Large intestine (tissue), 3 donors: ENCODE measurements at regions not wholly inside any gene's neighbourhood (a gene's known extent, or its start where the extent isn't known, plus 50 kb on each side); places are given as distances from the start of the nearest gene placed in this dataset.

ENCODE experiments used
- DNase-seq, 2 donors: peaks; one replicate each; pipeline versions ENCODE4 v3.0.0 to v3.0.0-alpha.2; 2013
- H3K27ac ChIP-seq: one replicate; pipeline ENCODE4 v1.5.1; 2013; ENCODE audit warnings: low read length
- H3K27me3 ChIP-seq: 2 replicates; pipeline ENCODE4 v1.6.1; 2013; ENCODE audit warnings: low read length; ENCODE audit not compliant: control insufficient read depth, insufficient read depth
- H3K36me3 ChIP-seq: 2 replicates; pipeline ENCODE4 v1.6.1; 2013; ENCODE audit warnings: low read length; ENCODE audit not compliant: control insufficient read depth, insufficient read depth
- H3K4me1 ChIP-seq: one replicate; pipeline ENCODE4 v1.6.1; 2013; ENCODE audit warnings: low read length; ENCODE audit not compliant: control insufficient read depth, insufficient read depth
- H3K4me3 ChIP-seq: one replicate; pipeline ENCODE4 v1.5.1; 2013; ENCODE audit warnings: low read length
- H3K9me3 ChIP-seq: one replicate; pipeline ENCODE4 v1.6.1; 2013; ENCODE audit warnings: mild to moderate bottlenecking, low read depth, low read length, moderate library complexity; ENCODE audit not compliant: control insufficient read depth
- WGBS: methylation state at CpG from one replicate; pipeline ENCODE4 v1.1.5; 2013; ENCODE audit warnings: low lambda C conversion rate; ENCODE audit not compliant: insufficient coverage; 5-methylcytosine and 5-hydroxymethylcytosine counted together

GRCh38 chr4:106869551-106869950 lies 166.6 kb downstream of the DKK2 start:
- Histone ChIP-seq H3K27me3 (no peaks in the 10 kb centered on the region), H3K9me3 (no peaks in the 10 kb centered on the region), H3K36me3 (no peaks in the 10 kb centered on the region), H3K4me1 (no peaks in the 10 kb centered on the region), H3K4me3 (no peak overlapping the region), H3K27ac (no peak overlapping the region)
- no peak for DNase-seq
- no CpG with 5 or more reads among the region's 1 CpG for WGBS

DNA sequence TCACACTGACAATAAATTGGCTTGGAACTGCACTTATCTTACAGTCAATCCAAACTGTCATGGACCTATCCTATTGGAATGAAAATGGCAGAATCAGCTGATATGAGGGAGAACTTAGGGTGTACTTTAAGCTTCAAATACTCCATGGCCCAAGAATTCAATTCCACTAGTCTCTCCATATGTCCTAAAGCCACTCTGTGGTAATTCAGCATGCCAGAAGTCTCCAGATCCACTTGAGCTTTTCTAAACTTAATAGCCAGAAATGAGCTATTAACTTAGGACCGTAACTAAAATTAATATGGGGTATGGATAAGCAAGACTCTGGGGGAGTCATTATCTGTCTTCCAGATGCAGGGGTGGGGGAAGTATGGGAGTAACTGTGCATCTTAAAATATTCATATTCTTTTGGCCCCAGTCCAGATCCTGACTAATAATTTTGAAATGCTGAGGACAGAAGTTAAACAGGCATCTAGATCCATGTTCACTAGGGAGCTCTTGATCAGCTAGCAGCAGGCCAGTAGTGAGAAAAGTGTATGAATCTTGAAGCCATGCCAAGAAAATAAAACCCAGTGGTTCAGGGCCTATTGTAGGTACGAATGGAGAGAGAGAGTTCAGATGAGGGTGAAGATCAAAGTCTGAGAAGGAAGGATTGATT lies 167.6 kb downstream of the DKK2 start:
- DNase-seq: peak in 1 of 2 donors; percentile 6
- H3K27me3 ChIP-seq: no peaks in the 10 kb centered on the region
- 17% methylated on average over 1 of the region's 2 CpGs for whole genome bisulfite sequencing
- H3K9me3 ChIP-seq: no peaks in the 10 kb centered on the region
- H3K27ac ChIP-seq: no peak overlapping the region
- no peaks in the 10 kb centered on the region for H3K4me1 ChIP-seq
- no peaks in the 10 kb centered on the region for H3K36me3 ChIP-seq
- H3K4me3 ChIP-seq: no peak overlapping the region

DNA sequence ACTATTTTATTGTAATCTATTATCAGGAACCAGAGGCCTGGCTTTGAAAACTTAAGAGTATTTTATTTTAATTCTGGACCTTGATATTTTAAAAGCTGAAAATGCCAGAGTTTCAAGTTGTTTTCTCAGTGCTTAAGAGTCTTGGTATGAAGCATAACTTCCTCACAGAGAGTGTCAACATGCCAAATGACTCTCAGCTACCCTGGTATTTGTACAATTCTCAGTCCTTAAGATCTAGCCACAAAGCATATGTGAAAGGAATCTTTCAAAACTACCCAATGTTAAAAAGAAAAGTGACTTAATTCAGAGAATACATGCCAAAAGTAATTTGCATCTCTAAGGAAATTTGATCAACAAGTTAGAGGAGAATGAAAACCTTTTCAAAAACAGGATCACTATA lies 171.9 kb downstream of the DKK2 start:
- no peaks in the 10 kb centered on the region for H3K27me3 ChIP-seq
- DNase-seq: no peak
- no peak overlapping the region for H3K27ac ChIP-seq

DNA sequence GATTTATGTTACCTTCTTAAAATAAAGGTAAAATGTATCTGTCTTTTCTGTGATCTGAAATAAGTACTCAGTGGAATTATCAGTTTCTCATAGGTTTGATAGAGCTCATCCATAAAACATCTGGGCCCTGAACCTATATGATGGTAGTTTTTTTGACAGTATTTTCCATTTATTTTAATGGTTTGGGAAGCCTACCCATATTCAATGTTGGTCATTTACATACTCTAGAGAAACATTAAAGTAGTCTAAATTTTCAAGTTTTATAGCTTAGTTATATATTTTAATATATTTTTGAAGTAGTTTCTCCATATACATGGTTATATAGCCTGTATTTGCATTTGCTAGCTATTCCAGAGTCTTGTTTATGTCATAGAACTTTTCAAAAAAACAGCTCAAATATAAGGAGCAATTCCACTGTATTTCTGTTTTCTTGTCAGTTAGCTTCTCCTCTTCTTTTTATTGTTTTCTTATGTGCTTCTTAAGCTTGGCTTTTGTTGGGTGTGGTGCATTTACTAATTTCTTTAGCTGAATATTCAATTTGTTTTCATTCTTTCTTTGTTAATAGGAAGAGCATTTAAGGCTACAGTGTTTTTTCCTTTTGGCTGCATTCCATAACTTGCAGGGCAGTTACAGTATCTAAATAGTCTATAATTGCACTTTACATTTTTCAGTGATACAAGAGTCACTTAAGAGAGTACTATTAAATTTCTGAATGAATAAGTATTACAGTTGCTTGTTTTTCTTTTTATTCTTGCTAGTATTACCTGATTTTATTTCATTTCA lies 181.4 kb downstream of the DKK2 start:
- no peak overlapping the region for H3K4me3 ChIP-seq
- no peak overlapping the region for H3K27ac ChIP-seq
- no peak for DNase-seq
- H3K9me3 ChIP-seq: no peaks in the 10 kb centered on the region
- H3K27me3 ChIP-seq: no peaks in the 10 kb centered on the region
- H3K36me3 ChIP-seq: no peaks in the 10 kb centered on the region
- no peaks in the 10 kb centered on the region for H3K4me1 ChIP-seq

More for the DNA sequence above, 171.9 kb downstream of the DKK2 start:
- no peaks in the 10 kb centered on the region for H3K9me3 ChIP-seq
- no peak overlapping the region for H3K4me3 ChIP-seq
- H3K36me3 ChIP-seq: no peaks in the 10 kb centered on the region
- no peaks in the 10 kb centered on the region for H3K4me1 ChIP-seq

DNA sequence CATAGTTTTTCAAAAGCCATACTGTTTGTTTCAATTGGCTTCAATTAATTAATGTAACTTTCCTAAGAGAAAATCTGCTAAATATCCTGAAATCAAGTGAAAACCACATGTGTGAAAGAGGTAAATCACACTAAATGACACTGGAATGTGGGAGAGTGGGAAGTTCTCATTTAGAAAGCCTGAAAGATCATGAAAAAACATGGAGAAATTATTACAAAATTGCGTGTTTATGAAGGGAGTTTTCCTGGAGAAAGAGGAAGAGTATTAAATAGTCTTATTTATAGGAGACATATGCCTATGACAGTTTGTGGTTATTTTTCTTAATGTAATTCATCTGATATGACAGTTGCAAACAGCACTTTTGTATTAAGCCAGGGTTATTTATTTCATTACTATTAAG lies 183.7 kb downstream of the DKK2 start:
- Histone ChIP-seq H3K36me3 (no peaks in the 10 kb centered on the region), H3K27ac (no peak overlapping the region), H3K9me3 (no peaks in the 10 kb centered on the region), H3K27me3 (no peaks in the 10 kb centered on the region), H3K4me3 (no peak overlapping the region), H3K4me1 (no peaks in the 10 kb centered on the region)
- WGBS: no CpG with 5 or more reads among the region's 1 CpG
- no peak for DNase-seq

GRCh38 chr4:106851726-106852125 lies 184.4 kb downstream of the DKK2 start:
- Histone ChIP-seq H3K4me1 (no peaks in the 10 kb centered on the region), H3K36me3 (no peaks in the 10 kb centered on the region), H3K9me3 (no peaks in the 10 kb centered on the region), H3K27me3 (no peaks in the 10 kb centered on the region), H3K27ac (no peak overlapping the region), H3K4me3 (no peak overlapping the region)
- 83% methylated on average over 1 of the region's 1 CpG for WGBS
- no peak for DNase-seq

DNA sequence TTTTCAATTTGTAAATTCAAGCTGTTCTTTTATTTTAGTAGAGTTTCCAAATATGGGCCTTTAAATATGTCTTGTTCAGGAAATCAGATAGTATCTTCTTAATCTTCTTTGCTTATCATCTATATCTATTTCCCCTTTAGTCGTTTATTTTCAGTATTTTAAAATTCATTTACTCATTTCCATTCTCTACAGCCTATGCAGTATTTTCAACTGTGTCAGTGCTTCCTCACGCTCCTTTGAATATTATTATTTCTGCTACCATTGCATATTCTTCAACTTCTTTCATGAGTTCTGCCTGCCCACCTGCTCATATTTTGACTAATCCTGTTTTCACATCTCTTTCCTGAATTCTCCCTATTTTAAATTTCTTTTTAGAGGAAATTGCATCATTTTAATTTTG lies 185.4 kb downstream of the DKK2 start:
- DNase-seq: no peak
- Histone ChIP-seq H3K4me1 (no peaks in the 10 kb centered on the region), H3K9me3 (no peaks in the 10 kb centered on the region), H3K4me3 (no peak overlapping the region), H3K27me3 (no peaks in the 10 kb centered on the region), H3K36me3 (no peaks in the 10 kb centered on the region), H3K27ac (no peak overlapping the region)
- 86% methylated on average over 2 of the region's 2 CpGs for WGBS

DNA sequence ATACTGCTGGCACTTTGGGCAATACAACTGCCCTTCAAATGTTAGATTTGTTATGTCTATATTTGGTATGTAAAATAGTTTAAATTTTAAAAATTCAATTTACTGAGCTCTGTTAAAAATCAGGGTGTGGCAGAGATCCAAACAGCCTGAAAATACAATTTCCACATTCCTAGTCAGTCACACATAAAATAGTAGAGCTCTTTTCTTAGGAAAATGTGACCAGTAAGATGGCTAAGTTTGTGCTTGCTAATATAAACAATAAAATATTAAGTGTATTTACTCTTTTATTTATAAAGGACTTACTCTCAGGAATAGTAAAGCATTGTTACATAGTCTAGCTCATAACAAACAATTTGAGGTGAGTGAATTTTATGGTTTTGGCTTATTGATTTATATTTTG lies 200.2 kb downstream of the DKK2 start:
- Histone ChIP-seq H3K27ac (no peak overlapping the region), H3K9me3 (peaks cover 3% of the 10 kb centered on the region), H3K4me1 (no peaks in the 10 kb centered on the region), H3K36me3 (no peaks in the 10 kb centered on the region), H3K27me3 (no peaks in the 10 kb centered on the region), H3K4me3 (no peak overlapping the region)
- DNase-seq: no peak

DNA sequence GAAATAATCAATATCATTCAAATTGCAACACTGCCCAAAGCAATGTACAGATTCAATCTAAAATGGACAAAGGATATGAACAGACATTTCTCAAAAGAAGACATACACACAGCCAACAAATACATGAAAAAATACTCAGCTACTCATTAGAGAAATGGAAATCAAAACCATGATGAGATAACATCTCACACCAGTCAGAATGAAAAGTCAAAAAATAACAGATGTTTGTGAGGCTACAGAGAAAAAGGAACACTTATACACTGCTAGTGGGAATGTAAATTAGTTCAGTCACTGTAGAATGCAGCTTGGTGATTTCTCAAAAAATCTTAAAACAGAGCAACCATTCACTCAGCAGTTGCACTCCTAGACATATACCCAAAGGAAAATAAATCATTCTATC lies 205.2 kb downstream of the DKK2 start:
- H3K27ac ChIP-seq: no peak overlapping the region

GRCh38 chr4:106818764-106819163 lies 217.3 kb downstream of the DKK2 start:
- H3K36me3 ChIP-seq: no peaks in the 10 kb centered on the region
- H3K27me3 ChIP-seq: no peaks in the 10 kb centered on the region
- H3K4me3 ChIP-seq: no peak overlapping the region
- DNase-seq: no peak
- no peak overlapping the region for H3K27ac ChIP-seq
- H3K4me1 ChIP-seq: no peaks in the 10 kb centered on the region
- no CpG with 5 or more reads among the region's 1 CpG for WGBS
- H3K9me3 ChIP-seq: no peaks in the 10 kb centered on the region

More for the DNA sequence above, 205.2 kb downstream of the DKK2 start:
- H3K27me3 ChIP-seq: no peaks in the 10 kb centered on the region
- no peak for DNase-seq
- no peaks in the 10 kb centered on the region for H3K9me3 ChIP-seq
- no peak overlapping the region for H3K4me3 ChIP-seq
- no peaks in the 10 kb centered on the region for H3K36me3 ChIP-seq
- H3K4me1 ChIP-seq: no peaks in the 10 kb centered on the region

DNA sequence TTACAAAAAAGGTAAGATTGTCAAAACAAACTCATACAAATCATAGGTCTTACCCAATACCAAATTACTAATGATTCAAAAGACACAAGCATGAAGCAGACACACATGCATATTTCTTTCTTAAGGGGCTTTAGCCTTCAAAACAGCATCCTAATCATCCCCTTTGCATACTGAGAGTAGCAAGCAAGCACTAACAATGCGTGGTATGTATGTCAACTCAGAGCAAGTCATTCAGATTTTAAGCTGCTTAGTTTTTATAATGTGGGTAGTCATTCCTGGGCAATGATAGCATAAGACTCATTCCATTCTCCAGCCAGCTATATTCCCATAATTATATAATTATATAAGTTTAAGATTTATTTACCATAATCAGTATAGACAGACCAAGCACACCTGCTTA lies 219.6 kb downstream of the DKK2 start:
- Histone ChIP-seq H3K9me3 (no peaks in the 10 kb centered on the region), H3K36me3 (no peaks in the 10 kb centered on the region), H3K27ac (no peak overlapping the region), H3K27me3 (no peaks in the 10 kb centered on the region), H3K4me1 (no peaks in the 10 kb centered on the region), H3K4me3 (no peak overlapping the region)
- no peak for DNase-seq
- WGBS: no CpG with 5 or more reads among the region's 1 CpG
